GM06990 (cell line): ENCODE measurements at regions not wholly inside any gene's neighbourhood (a gene's known extent, or its start where the extent isn't known, plus 50 kb on each side); places are given as distances from the start of the nearest gene placed in this dataset.

Experiments
- DNase-seq: peaks from one replicate; pipeline ENCODE4 v3.0.0-alpha.2; 2011; ENCODE audit not compliant: insufficient read length; ENCODE audit errors: extremely low read depth
- H3K27me3 ChIP-seq: replicated peaks from 2 replicates; pipeline ENCODE4 v1.6.0; 2011; ENCODE audit warnings: low read length; ENCODE audit not compliant: control insufficient read depth, insufficient read depth
- H3K36me3 ChIP-seq: 2 replicates; pipeline ENCODE4 v1.5.1; 2011; ENCODE audit warnings: low read length; ENCODE audit not compliant: control insufficient read depth, insufficient read depth
- H3K4me3 ChIP-seq: replicated peaks from 2 replicates; pipeline ENCODE4 v1.5.1; 2011; ENCODE audit warnings: low read depth, mild to moderate bottlenecking, control low read depth, low read length
- CTCF ChIP-seq: IDR thresholded peaks from 2 replicates; pipeline ENCODE4 v1.5.1; 2011; ENCODE audit warnings: low read length, control low read depth, mild to moderate bottlenecking, inconsistent platforms; ENCODE audit not compliant: insufficient read depth, poor library complexity, severe bottlenecking

- DNase-seq: no peak
- no peaks in the 10 kb centered on the region for H3K36me3 ChIP-seq
- H3K27me3 ChIP-seq: no peaks in the 10 kb centered on the region
- TF ChIP-seq CTCF: no peak
- no peak overlapping the region for H3K4me3 ChIP-seq
Measured at GRCh38 chr3:174377096-174377495, 482.0 kb upstream of the NAALADL2 start.

GRCh38 chr3:174377684-174378083 lies 481.4 kb upstream of the NAALADL2 start:
- no peaks in the 10 kb centered on the region for H3K27me3 ChIP-seq
- no peaks in the 10 kb centered on the region for H3K36me3 ChIP-seq
- DNase-seq: no peak
- H3K4me3 ChIP-seq: no peak overlapping the region
- no peak for TF ChIP-seq CTCF

- Histone ChIP-seq H3K27me3 (no peaks in the 10 kb centered on the region), H3K4me3 (no peak overlapping the region), H3K36me3 (no peaks in the 10 kb centered on the region)
- no peak for DNase-seq
- TF ChIP-seq CTCF: no peak
Measured at GRCh38 chr3:174382878-174383277, 476.3 kb upstream of the NAALADL2 start.

GRCh38 chr3:174387736-174388135 lies 471.4 kb upstream of the NAALADL2 start:
- no peak overlapping the region for H3K4me3 ChIP-seq
- no peak for TF ChIP-seq CTCF
- no peak for DNase-seq

GRCh38 chr3:174397848-174398247 lies 461.3 kb upstream of the NAALADL2 start:
- Histone ChIP-seq H3K36me3 (no peaks in the 10 kb centered on the region), H3K4me3 (no peak overlapping the region), H3K27me3 (no peaks in the 10 kb centered on the region)
- no peak for TF ChIP-seq CTCF
- no peak for DNase-seq

More at GRCh38 chr3:174387736-174388135, 471.4 kb upstream of the NAALADL2 start:
- no peaks in the 10 kb centered on the region for H3K36me3 ChIP-seq
- no peaks in the 10 kb centered on the region for H3K27me3 ChIP-seq

- no peak for DNase-seq
- no peak for TF ChIP-seq CTCF
- Histone ChIP-seq H3K27me3 (no peaks in the 10 kb centered on the region), H3K4me3 (no peak overlapping the region), H3K36me3 (no peaks in the 10 kb centered on the region)
Measured at GRCh38 chr3:174398761-174399160, 460.4 kb upstream of the NAALADL2 start.
